ENCODE measurements at regions not wholly inside any gene's neighbourhood (a gene's known extent, or its start where the extent isn't known, plus 50 kb on each side); places are given as distances from the start of the nearest gene placed in this dataset.

- no peak for DNase-seq (ENCODE audit: low spot score)
- no peak overlapping the region for H3K27ac ChIP-seq
- no peaks in the 10 kb centered on the region for H3K36me3 ChIP-seq
- no peak for TF ChIP-seq CTCF (IDR thresholded peaks at IDR 0.05)
- no peaks in the 10 kb centered on the region for H3K27me3 ChIP-seq (replicated peaks; ENCODE audit: insufficient read depth)
- no peak for ATAC-seq (ENCODE audit: insufficient number of reproducible peaks, low FRiP score, low read depth)
- no peak overlapping the region for H3K4me3 ChIP-seq
- no peaks in the 10 kb centered on the region for H3K9me3 ChIP-seq
- no peaks in the 10 kb centered on the region for H3K4me1 ChIP-seq (ENCODE audit: control insufficient read depth in 1 of 2, low read depth in 2 of 2)
Measured at GRCh38 chr21:19609611-19610010, 1206.0 kb upstream of the TMPRSS15 start.

DNA sequence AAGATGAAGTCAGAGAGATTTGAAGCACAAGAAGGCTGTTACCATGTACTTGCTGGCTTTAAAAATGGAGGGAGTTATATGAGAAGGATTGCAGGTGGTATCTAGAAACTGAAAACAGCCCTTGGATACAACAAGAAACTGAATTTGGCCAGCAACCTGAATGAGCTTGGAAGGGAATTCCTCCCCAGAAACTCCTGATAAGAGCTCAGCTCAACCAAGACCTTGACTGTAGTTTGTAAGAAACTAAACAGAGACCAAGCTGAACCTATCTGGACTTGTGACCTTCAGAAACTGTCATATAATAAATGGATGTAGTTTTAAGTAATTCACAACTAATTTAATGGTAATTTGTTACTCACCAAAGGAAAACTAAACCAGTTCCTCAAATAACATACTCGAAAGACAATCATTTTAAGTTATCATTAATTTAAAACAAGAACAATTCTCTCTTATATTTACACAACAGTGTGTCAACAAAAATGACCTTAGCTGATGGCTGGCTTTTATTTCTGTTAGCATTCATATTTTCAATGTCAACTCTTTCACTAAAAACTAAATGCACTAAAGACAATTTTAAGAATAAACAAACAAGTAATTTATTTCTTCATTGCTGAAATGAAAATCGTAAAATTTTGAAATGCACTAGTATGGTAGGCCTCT is 1218.4 kb upstream of the TMPRSS15 start:
- no peaks in the 10 kb centered on the region for H3K4me1 ChIP-seq (ENCODE audit: control insufficient read depth in 1 of 2, low read depth in 2 of 2)
- DNase-seq (ENCODE audit: low spot score) (no peak), ATAC-seq (ENCODE audit: insufficient number of reproducible peaks, low FRiP score, low read depth) (no peak)
- H3K27ac ChIP-seq = no peak overlapping the region
- TF ChIP-seq CTCF (IDR thresholded peaks at IDR 0.05) = no peak
- no peaks in the 10 kb centered on the region for H3K27me3 ChIP-seq (replicated peaks; ENCODE audit: insufficient read depth)
- no peaks in the 10 kb centered on the region for H3K36me3 ChIP-seq
- H3K4me3 ChIP-seq = no peak overlapping the region
- H3K9me3 ChIP-seq = no peaks in the 10 kb centered on the region

- ATAC-seq (ENCODE audit: insufficient number of reproducible peaks, low FRiP score, low read depth) = no peak
- H3K27ac ChIP-seq = no peak overlapping the region
- TF ChIP-seq CTCF (IDR thresholded peaks at IDR 0.05) = no peak
- H3K36me3 ChIP-seq = no peaks in the 10 kb centered on the region
- no peaks in the 10 kb centered on the region for H3K9me3 ChIP-seq
- no peaks in the 10 kb centered on the region for H3K4me1 ChIP-seq (ENCODE audit: control insufficient read depth in 1 of 2, low read depth in 2 of 2)
- no peak overlapping the region for H3K4me3 ChIP-seq
- DNase-seq (ENCODE audit: low spot score) = no peak
- H3K27me3 ChIP-seq (replicated peaks; ENCODE audit: insufficient read depth) = no peaks in the 10 kb centered on the region
Measured at GRCh38 chr21:19640964-19641363, 1237.4 kb upstream of the TMPRSS15 start.

DNA sequence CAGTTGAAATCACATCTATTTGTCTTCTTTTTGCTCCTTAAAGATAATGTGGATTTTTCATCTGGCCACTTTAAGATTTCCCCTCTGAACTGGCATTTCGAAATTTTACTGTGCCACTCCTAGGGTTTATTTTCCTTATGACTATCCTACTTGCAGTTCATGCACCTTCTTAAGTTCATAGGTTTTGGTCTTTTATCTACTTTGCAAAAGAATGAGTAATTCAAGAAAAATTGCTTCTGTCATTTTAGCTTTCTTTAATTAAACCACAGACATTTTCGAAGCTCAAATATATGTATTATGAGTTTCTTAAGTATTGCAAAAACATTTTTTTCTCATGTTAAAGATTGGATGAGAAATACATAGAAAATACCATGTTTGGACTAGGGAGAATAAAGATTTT is 1244.8 kb upstream of the TMPRSS15 start:
- ATAC-seq (ENCODE audit: insufficient number of reproducible peaks, low FRiP score, low read depth) (no peak), DNase-seq (ENCODE audit: low spot score) (no peak)
- H3K27me3 ChIP-seq (replicated peaks; ENCODE audit: insufficient read depth) = no peaks in the 10 kb centered on the region
- H3K27ac ChIP-seq = no peak overlapping the region
- no peaks in the 10 kb centered on the region for H3K4me1 ChIP-seq (ENCODE audit: control insufficient read depth in 1 of 2, low read depth in 2 of 2)
- TF ChIP-seq CTCF (IDR thresholded peaks at IDR 0.05) = no peak
- no peaks in the 10 kb centered on the region for H3K36me3 ChIP-seq
- H3K4me3 ChIP-seq = no peak overlapping the region
- no peaks in the 10 kb centered on the region for H3K9me3 ChIP-seq

DNA sequence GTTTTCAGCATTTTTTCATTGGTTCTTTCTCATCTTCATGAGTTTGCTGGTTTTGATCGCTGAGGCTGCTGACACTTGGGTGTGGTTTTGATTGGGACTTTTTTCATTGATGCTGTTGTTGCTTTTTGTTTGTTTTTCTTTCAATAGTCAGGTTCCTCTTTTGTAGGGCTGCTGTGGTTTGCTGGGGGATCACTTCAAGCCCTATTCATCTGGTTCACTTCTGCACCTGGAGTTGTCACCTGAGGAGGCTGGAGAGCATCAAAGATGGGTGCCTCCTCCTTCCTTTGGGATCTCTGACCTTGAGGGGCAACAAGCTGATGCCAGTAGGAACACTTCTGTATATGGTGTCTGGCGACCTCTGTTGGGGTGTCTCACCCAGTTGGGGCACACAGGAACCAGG is 1279.9 kb upstream of the TMPRSS15 start:
- TF ChIP-seq CTCF (IDR thresholded peaks at IDR 0.05) = no peak
- Histone ChIP-seq H3K36me3 (no peaks in the 10 kb centered on the region), H3K9me3 (no peaks in the 10 kb centered on the region), H3K4me1 (ENCODE audit: control insufficient read depth in 1 of 2, low read depth in 2 of 2) (no peaks in the 10 kb centered on the region), H3K27ac (no peak overlapping the region), H3K27me3 (replicated peaks; ENCODE audit: insufficient read depth) (no peaks in the 10 kb centered on the region), H3K4me3 (no peak overlapping the region)
- DNase-seq (ENCODE audit: low spot score) (no peak), ATAC-seq (ENCODE audit: insufficient number of reproducible peaks, low FRiP score, low read depth) (no peak)
